H9 (cell line): ENCODE measurements at regions not wholly inside any gene's neighbourhood (a gene's known extent, or its start where the extent isn't known, plus 50 kb on each side); places are given as distances from the start of the nearest gene placed in this dataset.

ENCODE experiments used
- DNase-seq: peaks from one replicate; pipeline ENCODE4 v3.0.0-alpha.2; 2017
- H2AFZ ChIP-seq: one replicate; pipeline ENCODE4 v1.6.1; 2013; ENCODE audit warnings: mild to moderate bottlenecking, low read length, control low read depth, moderate library complexity
- H2AK5ac ChIP-seq: 2 replicates; pipeline ENCODE4 v1.6.1; 2013; ENCODE audit warnings: low read length, control low read depth, mixed read lengths; ENCODE audit not compliant: insufficient read length
- H2BK120ac ChIP-seq: one replicate; pipeline ENCODE4 v1.6.1; 2013; ENCODE audit warnings: low read depth, mild to moderate bottlenecking, low read length, control low read depth, inconsistent platforms; ENCODE audit not compliant: poor library complexity, severe bottlenecking
- H2BK12ac ChIP-seq: 2 replicates; pipeline ENCODE4 v1.6.1; 2013; ENCODE audit warnings: low read length, control low read depth, mixed read lengths, low read depth; ENCODE audit not compliant: insufficient read length
- H2BK15ac ChIP-seq: 2 replicates; pipeline ENCODE4 v1.6.1; 2013; ENCODE audit warnings: low read depth, low read length, control low read depth
- H2BK20ac ChIP-seq: one replicate; pipeline ENCODE4 v1.6.1; 2013; ENCODE audit warnings: low read depth, mild to moderate bottlenecking, low read length, control low read depth, inconsistent platforms; ENCODE audit not compliant: poor library complexity, severe bottlenecking
- H2BK5ac ChIP-seq: 2 replicates; pipeline ENCODE4 v1.6.1; 2013; ENCODE audit warnings: low read length, control low read depth, mixed read lengths; ENCODE audit not compliant: insufficient read length
- H3K14ac ChIP-seq: 2 replicates; pipeline ENCODE4 v1.6.1; 2013; ENCODE audit warnings: low read length, control low read depth; ENCODE audit not compliant: insufficient read depth
- H3K18ac ChIP-seq: 2 replicates; pipeline ENCODE4 v1.6.1; 2013; ENCODE audit warnings: low read depth, mild to moderate bottlenecking, mixed read lengths, low read length, control low read depth; ENCODE audit not compliant: insufficient read length
- H3K23ac ChIP-seq: 2 replicates; pipeline ENCODE4 v1.6.1; 2013; ENCODE audit warnings: low read length, control low read depth, mixed read lengths, low read depth; ENCODE audit not compliant: insufficient read length
- H3K23me2 ChIP-seq: 2 replicates; pipeline ENCODE4 v1.6.1; 2013; ENCODE audit warnings: low read depth, mild to moderate bottlenecking, mixed read lengths, low read length, control low read depth; ENCODE audit not compliant: insufficient read length, poor library complexity, severe bottlenecking
- H3K27ac ChIP-seq: 2 replicates; pipeline ENCODE4 v1.5.1; 2013; ENCODE audit warnings: low read length, control low read depth, mixed read lengths, low read depth; ENCODE audit not compliant: insufficient read length
- H3K27me3 ChIP-seq: 2 replicates; pipeline ENCODE4 v1.6.1; 2013; ENCODE audit warnings: low read length, control low read depth, inconsistent platforms; ENCODE audit not compliant: insufficient read depth
- H3K4ac ChIP-seq: 2 replicates; pipeline ENCODE4 v1.6.1; 2013; ENCODE audit warnings: low read depth, mild to moderate bottlenecking, control low read depth, inconsistent platforms, low read length, moderate library complexity
- H3K4me1 ChIP-seq: 2 replicates; pipeline ENCODE4 v1.6.1; 2013; ENCODE audit warnings: low read length, control low read depth, inconsistent platforms; ENCODE audit not compliant: insufficient read depth
- H3K4me2 ChIP-seq: 2 replicates; pipeline ENCODE4 v1.6.1; 2013; ENCODE audit warnings: low read length, control low read depth, mixed read lengths; ENCODE audit not compliant: insufficient read length, insufficient read depth
- H3K56ac ChIP-seq: 2 replicates; pipeline ENCODE4 v1.6.1; 2013; ENCODE audit warnings: low read depth, mild to moderate bottlenecking, mixed read lengths, low read length, control low read depth; ENCODE audit not compliant: insufficient read length
- H3K79me1 ChIP-seq: 2 replicates; pipeline ENCODE4 v1.6.1; 2013; ENCODE audit warnings: low read depth, mild to moderate bottlenecking, moderate library complexity, low read length, control low read depth, inconsistent platforms; ENCODE audit not compliant: insufficient read depth, poor library complexity, severe bottlenecking
- H3K79me2 ChIP-seq: 2 replicates; pipeline ENCODE4 v1.6.1; 2013; ENCODE audit warnings: low read length, control low read depth, inconsistent platforms; ENCODE audit not compliant: insufficient read depth
- H3K9ac ChIP-seq: 2 replicates; pipeline ENCODE4 v1.6.1; 2013; ENCODE audit warnings: low read length, control low read depth, mixed read lengths; ENCODE audit not compliant: insufficient read length; ENCODE audit errors: extremely low read depth
- H3K9me3 ChIP-seq: one replicate; pipeline ENCODE4 v1.6.1; 2013; ENCODE audit warnings: low read depth, low read length, inconsistent platforms; ENCODE audit not compliant: control insufficient read depth
- H3T11ph ChIP-seq: one replicate; pipeline ENCODE4 v1.6.1; 2013; ENCODE audit warnings: mild to moderate bottlenecking, low read length, control low read depth, inconsistent platforms
- H4K20me1 ChIP-seq: one replicate; pipeline ENCODE4 v1.6.1; 2013; ENCODE audit not compliant: control insufficient read depth, insufficient read length, insufficient read depth
- H4K5ac ChIP-seq: 2 replicates; pipeline ENCODE4 v1.6.1; 2013; ENCODE audit warnings: low read depth, mild to moderate bottlenecking, mixed read lengths, low read length, control low read depth; ENCODE audit not compliant: insufficient read length
- H4K8ac ChIP-seq: replicated peaks from 2 replicates; pipeline ENCODE4 v1.6.1; 2013; ENCODE audit warnings: low read length, control low read depth, mixed read lengths, low read depth; ENCODE audit not compliant: insufficient read length
- H4K91ac ChIP-seq: 2 replicates; pipeline ENCODE4 v1.6.1; 2013; ENCODE audit warnings: low read depth, mild to moderate bottlenecking, moderate library complexity, mixed read lengths, low read length, control low read depth; ENCODE audit not compliant: insufficient read length
- H3K27ac Mint-ChIP-seq, 3 experiments: 2 replicates in 2 of 3; 3 replicates in 1 of 3; pipeline ENCODE4 v1.8.0; 2020 to 2021; ENCODE audit warnings: mixed read lengths in 3 of 3, mild to moderate bottlenecking in 1 of 3, moderate library complexity in 1 of 3
- H3K27me3 Mint-ChIP-seq: 2 replicates; pipeline ENCODE4 v1.8.0; 2021; ENCODE audit warnings: low read depth, mild to moderate bottlenecking, moderate library complexity, mixed read lengths
- H3K36me3 Mint-ChIP-seq, 3 experiments: 2 replicates in 2 of 3; 3 replicates in 1 of 3; pipeline ENCODE4 v1.8.0; 2020 to 2021; ENCODE audit warnings: low read depth in 3 of 3, mixed read lengths in 3 of 3; ENCODE audit not compliant: insufficient read depth in 1 of 3
- H3K4me1 Mint-ChIP-seq, 2 experiments: 2 replicates each; pipeline ENCODE4 v1.8.0; 2020; ENCODE audit warnings: mixed read lengths in 2 of 2
- H3K4me3 Mint-ChIP-seq, 2 experiments: 2 replicates in 1 of 2; 3 replicates in 1 of 2; pipeline ENCODE4 v1.8.0; 2020 to 2021; ENCODE audit warnings: mild to moderate bottlenecking in 2 of 2, mixed read lengths in 2 of 2, moderate library complexity in 1 of 2
- H3K9me3 Mint-ChIP-seq, 2 experiments: 2 replicates in 1 of 2; 3 replicates in 1 of 2; pipeline ENCODE4 v1.8.0; 2020; ENCODE audit warnings: mild to moderate bottlenecking in 2 of 2, mixed read lengths in 2 of 2, moderate library complexity in 1 of 2
- CTCF ChIP-seq: fragments of 200-600 bp; sonication (generic); conservative IDR thresholded peaks from 3 replicates; pipeline ENCODE4 v1.8.0; 2021; ENCODE audit warnings: antibody characterized with exemption, mild to moderate bottlenecking
- WGBS: extraction: QIAGEN DNeasy Blood & Tissue Kit; methylation state at CpG from one replicate; pipeline ENCODE4 v1.1.7; 2013; ENCODE audit warnings: missing lambda C conversion rate, low lambda C conversion rate, mixed read lengths; ENCODE audit not compliant: insufficient read length; ENCODE audit errors: extremely low coverage; 5-methylcytosine and 5-hydroxymethylcytosine counted together

DNA sequence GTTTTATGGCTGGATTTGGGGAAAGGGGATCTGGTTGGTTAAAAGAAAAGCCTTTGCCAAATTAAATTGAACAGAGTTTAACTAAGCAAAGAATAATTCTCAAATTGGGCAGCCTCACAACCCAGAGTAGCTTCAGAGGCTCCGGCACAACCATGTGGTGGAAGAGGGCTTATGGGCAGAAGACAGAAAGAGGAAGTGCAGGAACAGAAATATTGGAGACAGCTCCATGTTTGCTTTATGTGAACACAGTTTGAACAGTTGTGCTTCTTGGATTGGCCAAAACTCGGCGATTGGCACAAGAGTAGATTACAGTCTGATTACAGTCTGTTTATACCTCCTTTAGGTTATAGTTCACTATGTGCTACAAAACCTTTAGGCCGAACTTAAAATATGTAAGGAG lies 562.7 kb downstream of the TRIML1 start:
- Histone ChIP-seq H4K20me1 (no peaks in the 10 kb centered on the region), H2BK20ac (no peak overlapping the region), H3K27ac (no peak overlapping the region), H3K23ac (no peak overlapping the region), H2BK5ac (no peak overlapping the region), H2AK5ac (no peak overlapping the region), H3K23me2 (no peaks in the 10 kb centered on the region), H2BK120ac (no peak overlapping the region), H3K9me3 (no peaks in the 10 kb centered on the region), H3K4ac (no peak overlapping the region), H3K56ac (no peak overlapping the region), H2BK12ac (no peak overlapping the region), H3K9ac (no peak overlapping the region), H3K79me1 (no peaks in the 10 kb centered on the region), H4K8ac (no peak overlapping the region), H4K5ac (no peak overlapping the region), H3K14ac (no peak overlapping the region), H3T11ph (no peak overlapping the region), H3K27me3 (no peaks in the 10 kb centered on the region), H3K4me2 (no peak overlapping the region), H3K79me2 (no peaks in the 10 kb centered on the region), H3K4me1 (no peaks in the 10 kb centered on the region), H2AFZ (no peak overlapping the region), H4K91ac (no peak overlapping the region), H2BK15ac (no peak overlapping the region), H3K18ac (no peak overlapping the region)
- Mint-ChIP-seq H3K27ac (no peak overlapping the region), H3K4me1 (no peaks in the 10 kb centered on the region), H3K9me3 (no peaks in the 10 kb centered on the region), H3K36me3 (no peaks in the 10 kb centered on the region), H3K4me3 (no peak overlapping the region), H3K27me3 (no peaks in the 10 kb centered on the region)
- no peak for DNase-seq
- TF ChIP-seq CTCF: no peak
- WGBS: no CpG with 5 or more reads among the region's 4 CpGs
